Duodenal mucosa (tissue), 2 donors: ENCODE measurements at regions not wholly inside any gene's neighbourhood (a gene's known extent, or its start where the extent isn't known, plus 50 kb on each side); places are given as distances from the start of the nearest gene placed in this dataset.
A peak's percentile ranks its signal among the peaks of the same experiment; 100 is the strongest.

Source experiments
- H3K27ac ChIP-seq: one replicate; pipeline ENCODE4 v1.7.0; 2013; ENCODE audit warnings: low read depth, low read length
- H3K27me3 ChIP-seq, 2 donors: one replicate each; pipeline ENCODE4 v1.7.0; 2013; ENCODE audit warnings: low read length in 2 of 2, control low read depth in 1 of 2; ENCODE audit not compliant: insufficient read depth in 2 of 2, control insufficient read depth in 1 of 2
- H3K36me3 ChIP-seq, 2 donors: one replicate each; pipeline ENCODE4 v1.7.0; 2013; ENCODE audit warnings: low read length in 2 of 2, control low read depth in 1 of 2; ENCODE audit not compliant: insufficient read depth in 2 of 2, control insufficient read depth in 1 of 2
- H3K4me1 ChIP-seq, 2 donors: one replicate each; pipeline ENCODE4 v1.7.0; 2013; ENCODE audit warnings: low read length in 2 of 2, control low read depth in 1 of 2; ENCODE audit not compliant: insufficient read depth in 2 of 2, control insufficient read depth in 1 of 2
- H3K4me3 ChIP-seq, 2 donors: one replicate each; pipeline ENCODE4 v1.7.0; 2013; ENCODE audit warnings: low read length in 2 of 2, low read depth in 1 of 2
- H3K9ac ChIP-seq, 2 donors: one replicate each; pipeline ENCODE4 v1.7.0; 2013; ENCODE audit warnings: low read length in 2 of 2, low read depth in 1 of 2
- H3K9me3 ChIP-seq, 2 donors: one replicate each; pipeline ENCODE4 v1.7.0; 2013; ENCODE audit warnings: low read length in 2 of 2, control low read depth in 1 of 2; ENCODE audit not compliant: control insufficient read depth in 1 of 2

- Histone ChIP-seq H3K27ac (no peak overlapping the region), H3K9me3 (no peaks in the 10 kb centered on the region), H3K27me3 (peaks cover 8 to 16% of the 10 kb centered on the region in 2 donors), H3K4me1 (no peaks in the 10 kb centered on the region), H3K9ac (no peak overlapping the region), H3K4me3 (no peak overlapping the region), H3K36me3 (no peaks in the 10 kb centered on the region)
These were observed 57.2 kb upstream of the STEAP1B start for GRCh38 chr7:22557167-22557566.

- H3K27ac ChIP-seq = no peak overlapping the region
- H3K9ac ChIP-seq = no peak overlapping the region
- H3K36me3 ChIP-seq = no peaks in the 10 kb centered on the region
- H3K27me3 ChIP-seq = peaks cover 18 to 33% of the 10 kb centered on the region in 2 donors
- no peaks in the 10 kb centered on the region for H3K4me1 ChIP-seq
- H3K4me3 ChIP-seq = no peak overlapping the region
- no peaks in the 10 kb centered on the region for H3K9me3 ChIP-seq
These were observed 55.5 kb upstream of the STEAP1B start for GRCh38 chr7:22555476-22555875.

- Histone ChIP-seq H3K9me3 (no peaks in the 10 kb centered on the region), H3K27me3 (peaks cover 30 to 46% of the 10 kb centered on the region in 2 donors), H3K4me1 (no peaks in the 10 kb centered on the region), H3K4me3 (no peak overlapping the region), H3K9ac (no peak overlapping the region), H3K27ac (no peak overlapping the region), H3K36me3 (no peaks in the 10 kb centered on the region)
These were observed 54.2 kb upstream of the STEAP1B start for GRCh38 chr7:22554184-22554583.

- H3K4me3 ChIP-seq = no peak overlapping the region
- H3K36me3 ChIP-seq = no peaks in the 10 kb centered on the region
- H3K9me3 ChIP-seq = no peaks in the 10 kb centered on the region
- H3K27me3 ChIP-seq = peaks cover 41 to 57% of the 10 kb centered on the region in 2 donors
- H3K4me1 ChIP-seq = no peaks in the 10 kb centered on the region
- H3K27ac ChIP-seq = no peak overlapping the region
- H3K9ac ChIP-seq = no peak overlapping the region
These were observed 52.0 kb upstream of the STEAP1B start for GRCh38 chr7:22551768-22552513.

- Histone ChIP-seq H3K9ac (no peak overlapping the region), H3K4me3 (no peak overlapping the region), H3K27me3 (peaks cover 41 to 57% of the 10 kb centered on the region in 2 donors)
These were observed 50.6 kb upstream of the STEAP1B start for GRCh38 chr7:22550514-22551030.

GRCh38 chr7:22549667-22550513, 49.9 kb upstream of the STEAP1B start:
- Histone ChIP-seq H3K27me3 (peaks cover 41 to 57% of the 10 kb centered on the region in 2 donors), H3K4me1 (peaks cover 0 to 12% of the 10 kb centered on the region in 2 donors), H3K9me3 (no peaks in the 10 kb centered on the region), H3K4me3 (peak overlapping the region in 1 of 2 donors; percentile 30), H3K36me3 (no peaks in the 10 kb centered on the region), H3K9ac (no peak overlapping the region), H3K27ac (no peak overlapping the region)

More at GRCh38 chr7:22550514-22551030, 50.6 kb upstream of the STEAP1B start:
- Histone ChIP-seq H3K27ac (no peak overlapping the region), H3K9me3 (no peaks in the 10 kb centered on the region), H3K4me1 (peaks cover 0 to 5% of the 10 kb centered on the region in 2 donors), H3K36me3 (no peaks in the 10 kb centered on the region)
